Naive thymus-derived CD4-positive, alpha-beta T cell (primary cell): ENCODE measurements at regions not wholly inside any gene's neighbourhood (a gene's known extent, or its start where the extent isn't known, plus 50 kb on each side); places are given as distances from the start of the nearest gene placed in this dataset.

ENCODE experiments used
- ATAC-seq: fragments of 150-1000 bp; cut with Tn5 transposase; 2 replicates; pipeline ENCODE4 v1.10.0; 2021; ENCODE audit warnings: mild to moderate bottlenecking, moderate library complexity
- CTCF ChIA-PET: fragments of 350-600 bp; sonication (Branson Sonifier 250); formaldehyde crosslinking; loops from one replicate; lab custom pipeline; 2021; ENCODE audit warnings: antibody characterized with exemption; lab: Charles Lee
- POLR2A ChIA-PET: fragments of 350-600 bp; sonication (Branson Sonifier 250); formaldehyde crosslinking; loops from one replicate; lab custom pipeline; 2021; ENCODE audit warnings: antibody characterized with exemption, inconsistent platforms; lab: Charles Lee
- DNase-seq, 9 donors: peaks; one replicate each; pipeline versions ENCODE4 v3.0.0 to v3.0.0-alpha.2; 2020 to 2022; ENCODE audit warnings: mixed read lengths in 1 of 9
- H3K27ac ChIP-seq: one replicate; pipeline ENCODE4 v1.7.0; 2013; ENCODE audit warnings: mild to moderate bottlenecking, low read depth, low read length, moderate library complexity
- H3K27me3 ChIP-seq, 2 donors: one replicate each; pipeline ENCODE4 v1.7.0; 2013; ENCODE audit warnings: low read length in 2 of 2, mild to moderate bottlenecking in 2 of 2, moderate library complexity in 2 of 2; ENCODE audit not compliant: control insufficient read depth in 2 of 2, insufficient read depth in 2 of 2
- H3K36me3 ChIP-seq, 3 experiments: 1 replicate in 2 of 3; 2 replicates in 1 of 3; pipeline ENCODE4 v1.7.0; 2013; ENCODE audit warnings: low read length in 3 of 3, mild to moderate bottlenecking in 3 of 3, moderate library complexity in 1 of 3; ENCODE audit not compliant: insufficient read depth in 3 of 3, control insufficient read depth in 2 of 3
- H3K4me1 ChIP-seq, 2 donors: one replicate each; pipeline ENCODE4 v1.7.0; 2013; ENCODE audit warnings: low read length in 2 of 2, mild to moderate bottlenecking in 2 of 2, moderate library complexity in 1 of 2; ENCODE audit not compliant: control insufficient read depth in 2 of 2, insufficient read depth in 2 of 2
- H3K4me3 ChIP-seq: 2 replicates; pipeline ENCODE4 v1.7.0; 2013; ENCODE audit warnings: mild to moderate bottlenecking, low read length
- H3K9me3 ChIP-seq, 3 experiments: 1 replicate in 2 of 3; 2 replicates in 1 of 3; pipeline ENCODE4 v1.7.0; 2013; ENCODE audit warnings: low read length in 3 of 3; ENCODE audit not compliant: control insufficient read depth in 2 of 3
- H3K27ac Mint-ChIP-seq, 9 donors: one replicate each; pipeline ENCODE4 v1.8.0; 2020 to 2022; ENCODE audit warnings: mixed read lengths in 9 of 9, mild to moderate bottlenecking in 8 of 9, moderate library complexity in 5 of 9, inconsistent platforms in 2 of 9
- H3K27me3 Mint-ChIP-seq, 5 donors: one replicate each; pipeline ENCODE4 v1.8.0; 2021 to 2022; ENCODE audit warnings: mixed read lengths in 5 of 5, mild to moderate bottlenecking in 1 of 5
- H3K36me3 Mint-ChIP-seq, 5 donors: one replicate each; pipeline ENCODE4 v1.8.0; 2020 to 2022; ENCODE audit warnings: mixed read lengths in 5 of 5, mild to moderate bottlenecking in 3 of 5, inconsistent platforms in 1 of 5
- H3K4me1 Mint-ChIP-seq, 7 donors: one replicate each; pipeline ENCODE4 v1.8.0; 2020 to 2022; ENCODE audit warnings: mixed read lengths in 7 of 7, mild to moderate bottlenecking in 3 of 7, inconsistent platforms in 1 of 7
- H3K4me3 Mint-ChIP-seq, 10 donors: one replicate each; pipeline ENCODE4 v1.8.0; 2020 to 2022; ENCODE audit warnings: mild to moderate bottlenecking in 10 of 10, mixed read lengths in 10 of 10, moderate library complexity in 6 of 10, inconsistent platforms in 2 of 10
- H3K9me3 Mint-ChIP-seq, 11 donors: one replicate each; pipeline ENCODE4 v1.8.0; 2020 to 2022; ENCODE audit warnings: mixed read lengths in 11 of 11, mild to moderate bottlenecking in 4 of 11, inconsistent platforms in 1 of 11, moderate library complexity in 1 of 11
- intact Hi-C, 2 donors: fragments of 100-400 bp; cut with micrococcal nuclease; formaldehyde crosslinking; loops; one replicate each; pipeline ENCODE4 v1.15.1; 2023

DNA sequence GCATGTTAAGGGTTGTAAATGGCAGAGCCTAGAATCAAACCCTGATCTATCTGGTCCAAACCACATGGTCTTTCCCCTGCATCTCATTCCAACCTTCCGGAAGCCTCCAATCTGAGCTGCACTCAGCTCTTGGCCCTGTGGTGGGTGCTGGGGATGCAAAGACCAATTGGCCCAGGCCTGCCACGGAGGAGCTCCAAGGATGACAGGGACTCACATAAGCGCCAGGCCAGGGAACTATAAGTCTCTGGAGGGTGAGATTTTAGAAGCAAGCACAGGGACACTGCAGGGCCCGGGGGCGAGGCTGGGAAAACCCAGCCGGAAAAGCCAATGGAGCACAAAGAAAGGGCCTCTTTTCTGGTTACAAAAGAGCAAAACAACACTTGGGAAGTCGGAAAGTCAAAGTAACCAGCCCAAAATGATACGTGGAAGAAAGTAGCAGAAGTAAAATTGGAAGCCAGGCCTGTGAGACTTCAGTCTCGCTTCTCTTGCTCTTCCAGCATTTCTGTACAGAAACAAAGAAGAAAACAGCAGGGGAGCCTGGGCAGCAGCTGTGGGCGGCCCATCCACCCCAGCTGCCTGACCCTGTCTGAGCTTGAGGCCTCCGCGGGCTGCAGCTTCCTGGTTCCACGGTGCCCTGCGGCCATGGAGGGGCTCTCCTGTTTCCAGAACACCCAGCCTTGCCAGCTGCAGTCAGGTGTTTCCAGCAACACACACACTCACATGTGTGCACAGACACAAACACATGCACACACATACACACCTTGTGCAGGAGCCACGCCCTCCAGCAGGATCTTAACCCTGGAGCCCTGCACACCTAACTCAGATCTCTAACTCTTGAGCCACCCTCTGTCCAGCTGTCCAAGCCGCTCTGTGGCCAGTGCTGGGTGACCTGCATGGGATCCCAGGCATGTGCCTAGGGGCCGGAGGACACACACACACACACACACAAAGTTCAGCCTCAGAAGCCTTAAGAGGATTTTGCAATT, 178.2 kb downstream of the BCL11B start:
- Mint-ChIP-seq H3K4me1 (no peaks in the 10 kb centered on the region), H3K27me3 (no peaks in the 10 kb centered on the region), H3K27ac (no peak overlapping the region), H3K4me3 (no peak overlapping the region), H3K9me3 (peaks cover 0 to 23% (median 9%) of the 10 kb centered on the region in 11 donors), H3K36me3 (peaks cover 0 to 41% (median 26%) of the 10 kb centered on the region in 5 donors)
- H3K9me3 ChIP-seq, result no peaks in the 10 kb centered on the region
- DNase-seq, result no peak
- no peaks in the 10 kb centered on the region for H3K27me3 ChIP-seq
- no peak overlapping the region for H3K27ac ChIP-seq
- ChIA-PET CTCF (no interaction called here), POLR2A (interaction anchor here (1.1 kb wide), 1 partner anchor 15 kb away, joined by 4 read pairs; no protein-coding TSS in a partner anchor)
- intact Hi-C loops, result no loop called here
- H3K4me1 ChIP-seq, result no peaks in the 10 kb centered on the region
- ATAC-seq, result no peak
- H3K36me3 ChIP-seq, result peaks cover 0 to 3% (median 0%) of the 10 kb centered on the region in 3 experiments
- no peak overlapping the region for H3K4me3 ChIP-seq

- H3K4me3 ChIP-seq, result no peak overlapping the region
- Mint-ChIP-seq H3K9me3 (peaks cover 0 to 19% (median 9%) of the 10 kb centered on the region in 11 donors), H3K27ac (peak overlapping the region in 2 of 9 donors; percentile 5 to 65), H3K4me3 (no peak overlapping the region), H3K4me1 (no peaks in the 10 kb centered on the region), H3K27me3 (no peaks in the 10 kb centered on the region), H3K36me3 (peaks cover 0 to 34% (median 19%) of the 10 kb centered on the region in 5 donors)
- H3K27ac ChIP-seq, result no peak overlapping the region
- ATAC-seq (no peak), DNase-seq (no peak)
- no peaks in the 10 kb centered on the region for H3K9me3 ChIP-seq
- no peaks in the 10 kb centered on the region for H3K27me3 ChIP-seq
- ChIA-PET CTCF (no interaction called here), POLR2A (no interaction called here)
- intact Hi-C loops, result no loop called here
- H3K4me1 ChIP-seq, result no peaks in the 10 kb centered on the region
- H3K36me3 ChIP-seq, result peaks cover 0 to 3% (median 0%) of the 10 kb centered on the region in 3 experiments
These were observed 177.1 kb downstream of the BCL11B start for GRCh38 chr14:99094901-99095300.

DNA sequence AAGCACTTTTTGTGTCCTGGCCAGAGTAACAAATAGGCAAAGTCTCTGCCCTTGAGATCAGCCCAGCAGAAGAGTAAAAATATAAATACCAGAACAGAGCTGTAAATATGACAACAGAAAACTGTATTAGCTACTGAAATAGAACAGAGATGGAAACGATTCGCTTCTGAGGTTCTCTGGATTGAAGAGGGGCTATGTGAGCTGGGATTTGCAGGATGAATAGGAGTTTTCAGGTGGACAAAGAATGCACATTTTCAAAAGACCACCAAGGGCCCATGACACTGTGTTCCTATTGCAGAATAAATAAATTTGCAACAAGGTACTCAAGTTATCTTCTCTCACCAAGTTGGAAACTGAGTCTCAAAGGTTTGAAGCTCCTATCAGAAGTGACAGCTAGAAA, 176.6 kb downstream of the BCL11B start:
- intact Hi-C loops, result no loop called here
- no peaks in the 10 kb centered on the region for H3K27me3 ChIP-seq
- H3K36me3 ChIP-seq, result peaks cover 0 to 3% (median 0%) of the 10 kb centered on the region in 3 experiments
- CTCF ChIA-PET, result no interaction called here
- POLR2A ChIA-PET, result no interaction called here
- no peak overlapping the region for H3K4me3 ChIP-seq
- ATAC-seq (no peak), DNase-seq (no peak)
- H3K27ac Mint-ChIP-seq, result no peak overlapping the region
- peaks cover 0 to 34% (median 19%) of the 10 kb centered on the region in 5 donors for H3K36me3 Mint-ChIP-seq
- no peaks in the 10 kb centered on the region for H3K4me1 ChIP-seq
- no peaks in the 10 kb centered on the region for H3K9me3 ChIP-seq
- H3K27me3 Mint-ChIP-seq, result no peaks in the 10 kb centered on the region
- H3K4me1 Mint-ChIP-seq, result no peaks in the 10 kb centered on the region
- no peak overlapping the region for H3K4me3 Mint-ChIP-seq
- no peak overlapping the region for H3K27ac ChIP-seq
- H3K9me3 Mint-ChIP-seq, result peaks cover 0 to 19% (median 9%) of the 10 kb centered on the region in 11 donors

DNA sequence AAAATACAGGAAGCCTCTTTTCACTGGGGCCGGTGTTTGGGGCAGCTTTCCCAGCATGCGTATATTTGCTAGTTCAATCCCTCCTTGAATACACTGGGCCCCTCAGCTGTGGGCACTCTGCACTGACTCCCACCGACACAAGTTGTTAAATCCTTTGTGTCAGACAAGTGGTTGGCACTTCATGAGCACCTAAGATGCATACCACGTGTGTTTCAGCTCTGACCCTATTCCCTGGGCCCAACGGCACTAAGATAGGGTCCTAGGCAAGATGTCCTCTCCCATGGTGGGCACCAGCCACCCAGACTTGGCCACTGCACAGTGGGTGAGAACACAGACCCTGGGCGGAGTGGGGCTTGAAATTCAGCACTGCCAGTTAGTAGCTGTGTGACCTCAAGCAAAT, 173.8 kb downstream of the BCL11B start:
- H3K27ac Mint-ChIP-seq, result peak overlapping the region in 2 of 9 donors; percentile 14 to 16
- no peaks in the 10 kb centered on the region for H3K27me3 Mint-ChIP-seq
- CTCF ChIA-PET, result interaction anchor here (0.6 kb wide), 1 partner anchor 1089 kb away, joined by 4 read pairs; no protein-coding TSS in a partner anchor
- no peak overlapping the region for H3K4me3 ChIP-seq
- DNase-seq (no peak), ATAC-seq (no peak)
- peaks cover 4 to 17% (median 6%) of the 10 kb centered on the region in 7 donors for H3K4me1 Mint-ChIP-seq
- H3K9me3 ChIP-seq, result no peaks in the 10 kb centered on the region
- H3K36me3 Mint-ChIP-seq, result peaks cover 0 to 26% (median 4%) of the 10 kb centered on the region in 5 donors
- no peaks in the 10 kb centered on the region for H3K27me3 ChIP-seq
- peaks cover 0 to 3% (median 0%) of the 10 kb centered on the region in 3 experiments for H3K36me3 ChIP-seq
- POLR2A ChIA-PET, result no interaction called here
- H3K4me1 ChIP-seq, result no peaks in the 10 kb centered on the region
- intact Hi-C loops, result no loop called here
- peaks cover 0 to 3% (median 1%) of the 10 kb centered on the region in 11 donors for H3K9me3 Mint-ChIP-seq
- no peak overlapping the region for H3K27ac ChIP-seq
- H3K4me3 Mint-ChIP-seq, result no peak overlapping the region

GRCh38 chr14:99099051-99099787, 172.8 kb downstream of the BCL11B start:
- no peaks in the 10 kb centered on the region for H3K27me3 ChIP-seq
- H3K4me1 ChIP-seq, result no peaks in the 10 kb centered on the region
- ChIA-PET CTCF (no interaction called here), POLR2A (no interaction called here)
- no peak for ATAC-seq
- no peak overlapping the region for H3K4me3 ChIP-seq
- H3K27me3 Mint-ChIP-seq, result no peaks in the 10 kb centered on the region
- no peaks in the 10 kb centered on the region for H3K9me3 ChIP-seq
- DNase-seq, result no peak
- no peak overlapping the region for H3K27ac ChIP-seq
- no peak overlapping the region for H3K27ac Mint-ChIP-seq
- H3K4me3 Mint-ChIP-seq, result no peak overlapping the region
- peaks cover 4 to 18% (median 9%) of the 10 kb centered on the region in 7 donors for H3K4me1 Mint-ChIP-seq
- H3K9me3 Mint-ChIP-seq, result peaks cover 0 to 3% (median 0%) of the 10 kb centered on the region in 11 donors
- intact Hi-C loops, result no loop called here
- peaks cover 0 to 23% (median 4%) of the 10 kb centered on the region in 5 donors for H3K36me3 Mint-ChIP-seq
- no peaks in the 10 kb centered on the region for H3K36me3 ChIP-seq

GRCh38 chr14:99100497-99101270, 171.3 kb downstream of the BCL11B start:
- intact Hi-C loops, result no loop called here
- ChIA-PET POLR2A (no interaction called here), CTCF (interaction anchor here (0.6 kb wide), 1 partner anchor 18 kb away, joined by 3 read pairs; no protein-coding TSS in a partner anchor)

More at GRCh38 chr14:99100497-99101270, 171.3 kb downstream of the BCL11B start:
- Mint-ChIP-seq H3K36me3 (peaks cover 2 to 33% (median 5%) of the 10 kb centered on the region in 5 donors), H3K27ac (peak overlapping the region in 1 of 9 donors; percentile 30), H3K9me3 (peaks cover 0 to 15% (median 8%) of the 10 kb centered on the region in 11 donors), H3K4me1 (peaks cover 4 to 18% (median 10%) of the 10 kb centered on the region in 7 donors), H3K4me3 (no peak overlapping the region), H3K27me3 (no peaks in the 10 kb centered on the region)
- H3K4me3 ChIP-seq, result no peak overlapping the region
- no peak overlapping the region for H3K27ac ChIP-seq
- H3K36me3 ChIP-seq, result no peaks in the 10 kb centered on the region
- DNase-seq, result no peak
- H3K9me3 ChIP-seq, result no peaks in the 10 kb centered on the region
- no peaks in the 10 kb centered on the region for H3K4me1 ChIP-seq
- ATAC-seq, result no peak
- H3K27me3 ChIP-seq, result no peaks in the 10 kb centered on the region
